ENCODE measurements at regions not wholly inside any gene's neighbourhood (a gene's known extent, or its start where the extent isn't known, plus 50 kb on each side); places are given as distances from the start of the nearest gene placed in this dataset.
"Not testable (repeated sequence)": the region's sequence is repeated elsewhere in the genome, so short reads cannot be mapped to it uniquely, and the experiment has no call there.

GRCh38 chr17:73901661-73902415 is 257.6 kb upstream of the SDK2 start:
- no peak for DNase-seq

DNA sequence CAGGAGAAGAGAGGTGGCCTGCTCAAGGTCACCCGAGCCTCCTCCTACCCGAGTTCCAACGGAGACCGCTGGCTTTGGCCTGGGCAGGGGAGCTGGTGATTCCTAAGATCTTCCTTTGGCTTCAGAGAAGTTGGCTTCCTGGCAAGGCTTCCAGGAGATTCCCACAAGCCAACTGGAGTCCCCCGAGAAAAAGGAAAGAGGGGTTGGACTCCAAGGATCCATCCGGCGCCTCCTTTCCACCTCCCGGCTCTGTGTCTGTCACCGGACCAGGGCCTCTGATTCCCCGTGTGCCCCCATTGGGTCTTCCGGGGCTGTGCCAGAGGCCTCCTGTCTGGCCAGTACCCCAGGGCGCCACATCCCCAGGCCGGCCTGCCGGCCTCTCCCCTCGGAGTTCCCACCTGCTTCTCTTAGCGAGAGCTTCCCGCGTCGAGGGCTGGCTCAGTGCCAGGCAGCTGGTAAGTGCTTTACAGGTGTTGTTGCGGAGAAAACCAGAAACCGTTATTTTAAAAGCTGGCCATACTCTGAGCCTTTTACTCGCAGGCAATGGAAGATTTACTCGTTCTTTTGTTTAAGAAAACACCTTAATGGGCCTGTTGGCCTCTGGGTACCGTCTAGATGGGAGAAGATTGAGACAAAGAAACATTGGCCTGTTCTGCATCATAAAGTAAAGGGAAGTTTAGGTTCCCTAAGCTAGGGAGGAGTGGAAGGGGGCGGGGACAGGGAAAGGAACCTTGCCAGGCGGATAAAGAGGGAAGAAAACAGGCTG is 258.4 kb upstream of the SDK2 start:
- no peak for DNase-seq

GRCh38 chr17:73906896-73907870 is 262.9 kb upstream of the SDK2 start:
- no peak for DNase-seq

- DNase-seq = no peak
Observed at GRCh38 chr17:73909186-73909585, 264.9 kb upstream of the SDK2 start.

DNA sequence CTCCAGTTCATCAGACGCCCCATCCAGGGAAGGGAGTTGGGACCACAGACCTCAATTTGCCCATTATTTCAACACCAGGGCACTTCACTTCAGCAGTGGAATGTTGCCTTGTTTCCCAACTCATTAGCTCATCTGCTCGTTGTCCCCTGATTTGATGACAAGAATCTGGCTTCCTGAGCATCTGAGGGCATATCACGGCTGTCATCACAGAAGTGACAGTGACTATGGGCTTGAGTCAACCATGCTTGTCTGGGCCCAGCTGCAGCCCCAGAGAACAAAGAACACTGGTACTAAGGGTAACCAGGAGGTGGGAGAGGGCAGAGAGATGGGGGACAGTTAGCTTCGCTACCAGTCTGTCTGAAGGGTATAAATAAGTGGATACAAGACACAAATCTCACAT is 266.0 kb upstream of the SDK2 start:
- DNase-seq = no peak

DNA sequence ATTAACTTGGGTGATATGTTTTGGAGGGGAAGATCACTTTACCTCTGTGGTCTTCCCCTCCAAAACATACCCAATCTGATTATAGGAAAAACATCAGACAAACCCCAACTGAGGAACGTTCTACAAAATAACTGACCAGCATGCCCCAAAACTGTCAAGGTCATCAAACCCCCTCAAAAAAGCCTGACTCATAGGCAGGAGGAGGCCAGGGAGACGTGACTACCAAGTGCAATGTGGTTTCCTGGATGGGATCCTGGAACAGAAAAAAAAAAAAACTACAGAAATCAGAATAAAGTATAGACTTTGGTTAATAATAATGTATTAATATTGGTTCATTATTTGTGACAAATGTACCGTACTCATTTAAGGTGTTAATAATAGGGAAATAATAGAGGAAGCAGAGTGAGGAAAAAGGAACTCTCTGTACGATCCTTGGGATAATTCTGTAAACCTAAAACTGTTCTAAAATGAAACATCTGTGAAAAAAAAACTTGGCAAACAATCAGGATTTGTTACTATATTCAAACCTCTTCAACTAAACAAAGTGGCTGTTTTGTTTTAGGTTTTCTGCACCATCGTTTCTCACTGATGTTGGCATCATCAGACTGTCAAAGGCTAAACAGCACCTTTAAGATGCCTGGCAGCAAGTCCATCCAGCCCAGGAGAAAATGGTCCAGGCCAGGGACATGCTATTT is 266.7 kb upstream of the SDK2 start:
- DNase-seq = no peak

GRCh38 chr17:73911726-73912372 is 267.6 kb upstream of the SDK2 start:
- DNase-seq = no peak

DNA sequence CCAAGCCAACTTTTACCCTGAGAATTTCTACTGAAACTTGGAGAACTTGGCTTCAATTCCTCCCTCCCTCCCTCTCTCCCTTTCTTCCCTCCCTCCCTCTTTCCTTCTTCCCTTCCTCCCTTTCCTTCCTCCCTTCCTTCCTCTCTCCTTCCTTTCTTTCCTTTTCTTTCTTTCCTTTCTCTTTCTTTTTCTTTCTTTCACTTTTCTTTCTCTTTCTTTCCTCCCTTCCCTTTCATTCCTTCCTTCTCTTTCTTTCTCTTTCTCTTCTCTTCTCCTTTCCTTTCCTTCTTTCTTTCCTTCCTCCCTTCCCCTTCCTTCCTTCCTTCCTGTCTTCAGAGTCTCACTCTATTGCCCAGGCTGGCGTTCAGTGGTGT is 268.1 kb upstream of the SDK2 start:
- no peak for DNase-seq

- no peak for DNase-seq
Observed at GRCh38 chr17:73914536-73915274, 270.5 kb upstream of the SDK2 start.

- not testable (repeated sequence) for DNase-seq
Observed at GRCh38 chr17:73919033-73919432, 274.8 kb upstream of the SDK2 start.

DNA sequence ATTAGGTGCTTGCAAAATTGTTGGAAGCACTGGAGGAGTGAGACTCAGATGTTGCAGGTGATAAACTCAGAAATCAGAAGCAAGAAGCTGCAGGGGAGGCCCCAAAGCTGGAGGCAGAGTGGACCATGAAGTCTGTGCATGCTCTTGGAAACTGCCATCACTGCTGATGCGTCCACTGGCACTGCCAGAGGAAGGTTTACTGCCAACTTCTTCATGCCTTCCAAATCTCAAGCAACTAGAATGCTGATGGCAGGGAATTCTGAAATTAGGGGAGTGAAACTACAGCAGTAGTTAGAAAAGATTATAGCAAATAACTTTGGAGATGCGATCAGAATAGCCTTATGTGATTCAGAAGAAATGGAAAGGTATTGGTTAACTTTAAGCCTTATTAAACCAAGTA is 277.1 kb upstream of the SDK2 start:
- DNase-seq = no peak

- no peak for DNase-seq
Observed at GRCh38 chr17:73924114-73924908, 279.2 kb upstream of the RPL38 start.

- no peak for DNase-seq
Observed at GRCh38 chr17:73924909-73925186, 278.6 kb upstream of the RPL38 start.

DNA sequence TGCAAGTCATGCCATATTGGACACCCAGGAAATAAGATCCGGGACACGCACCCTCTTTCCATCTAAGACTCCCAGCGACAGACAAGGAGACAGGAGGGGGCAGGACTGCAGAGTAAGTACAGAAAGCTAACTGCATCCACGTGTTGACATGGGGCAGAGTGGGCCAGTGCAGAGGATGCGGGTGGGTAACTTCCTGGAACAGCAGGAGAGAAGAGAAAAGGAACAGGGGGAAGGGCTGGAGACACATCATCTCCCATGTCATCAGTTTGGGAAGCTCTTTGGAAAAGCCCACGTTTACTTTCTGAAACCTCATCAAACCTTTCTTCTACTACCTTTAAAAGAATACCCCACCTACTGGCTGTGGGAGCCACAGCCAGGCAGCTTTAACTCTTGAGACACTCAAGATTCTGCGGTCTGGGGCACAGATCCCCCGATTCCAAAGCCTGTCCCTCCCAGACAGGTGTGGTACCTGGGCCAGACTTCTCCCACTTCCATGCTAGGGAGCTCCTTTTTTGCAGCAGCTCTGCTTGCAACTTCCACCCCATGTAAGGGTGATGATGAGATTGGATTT is 273.5 kb upstream of the RPL38 start:
- DNase-seq = no peak

- no peak for DNase-seq
Observed at GRCh38 chr17:73932216-73932749, 271.2 kb upstream of the RPL38 start.

GRCh38 chr17:73933164-73933766 is 270.2 kb upstream of the RPL38 start:
- no peak for DNase-seq

DNA sequence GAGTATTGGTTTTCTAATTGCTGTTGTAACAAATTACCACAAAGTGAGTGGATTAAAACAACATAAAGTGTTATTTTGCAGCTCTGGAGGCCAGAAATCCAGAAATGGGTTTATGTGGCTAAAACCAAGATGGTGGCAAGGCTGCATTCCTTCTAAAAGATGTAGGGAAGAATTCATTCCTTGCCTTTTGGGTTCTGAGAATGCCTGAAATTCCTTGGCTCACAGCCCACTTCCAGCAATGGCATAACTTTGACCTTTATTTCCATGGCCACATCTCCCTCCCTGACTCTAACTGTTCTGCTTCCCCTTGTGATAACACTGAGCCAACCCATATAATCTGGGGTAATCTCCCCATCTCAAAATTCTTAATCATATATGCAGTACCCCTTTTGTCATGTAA is 269.6 kb upstream of the RPL38 start:
- DNase-seq = no peak

GRCh38 chr17:73934696-73935095 is 268.8 kb upstream of the RPL38 start:
- no peak for DNase-seq

GRCh38 chr17:73936908-73937627 is 266.4 kb upstream of the RPL38 start:
- no peak for DNase-seq
